NCI-H774 (cell line): ENCODE measurements at regions not wholly inside any gene's neighbourhood (a gene's known extent, or its start where the extent isn't known, plus 50 kb on each side); places are given as distances from the start of the nearest gene placed in this dataset.

Experiments used
- DNase-seq: peaks from one replicate; lab custom pipeline; 2025; lab: John Stamatoyannopoulos, UW

- no peak for DNase-seq
These were observed 196.8 kb downstream of the RAP2A start for GRCh38 chr13:97630725-97631124.

- no peak for DNase-seq
These were observed 197.2 kb downstream of the RAP2A start for GRCh38 chr13:97631158-97631557.

DNA sequence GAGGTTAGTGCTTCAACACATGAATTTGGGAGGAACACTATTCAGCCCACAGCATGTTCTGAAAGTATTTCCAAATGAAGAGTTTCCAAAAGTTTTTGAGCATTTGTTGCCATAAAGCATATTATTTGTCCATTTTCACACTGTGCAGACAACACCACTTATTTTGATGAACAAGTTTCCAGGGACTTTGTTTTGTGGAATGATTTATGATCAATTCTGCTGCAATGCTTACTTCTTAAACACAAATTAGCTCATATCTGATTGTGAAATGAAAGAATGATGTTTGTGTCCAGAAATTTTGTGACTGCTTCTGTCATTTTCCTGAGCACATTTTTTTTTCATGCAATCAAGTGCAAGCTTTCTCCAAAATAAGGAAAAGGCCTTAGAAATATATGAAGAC is 205.3 kb downstream of the RAP2A start:
- no peak for DNase-seq

GRCh38 chr13:97640268-97640667 is 206.3 kb downstream of the RAP2A start:
- DNase-seq, result no peak

GRCh38 chr13:97648171-97648880 is 214.4 kb downstream of the RAP2A start:
- DNase-seq, result no peak

- DNase-seq, result no peak
These were observed 214.9 kb downstream of the RAP2A start for GRCh38 chr13:97648881-97649224.

DNA sequence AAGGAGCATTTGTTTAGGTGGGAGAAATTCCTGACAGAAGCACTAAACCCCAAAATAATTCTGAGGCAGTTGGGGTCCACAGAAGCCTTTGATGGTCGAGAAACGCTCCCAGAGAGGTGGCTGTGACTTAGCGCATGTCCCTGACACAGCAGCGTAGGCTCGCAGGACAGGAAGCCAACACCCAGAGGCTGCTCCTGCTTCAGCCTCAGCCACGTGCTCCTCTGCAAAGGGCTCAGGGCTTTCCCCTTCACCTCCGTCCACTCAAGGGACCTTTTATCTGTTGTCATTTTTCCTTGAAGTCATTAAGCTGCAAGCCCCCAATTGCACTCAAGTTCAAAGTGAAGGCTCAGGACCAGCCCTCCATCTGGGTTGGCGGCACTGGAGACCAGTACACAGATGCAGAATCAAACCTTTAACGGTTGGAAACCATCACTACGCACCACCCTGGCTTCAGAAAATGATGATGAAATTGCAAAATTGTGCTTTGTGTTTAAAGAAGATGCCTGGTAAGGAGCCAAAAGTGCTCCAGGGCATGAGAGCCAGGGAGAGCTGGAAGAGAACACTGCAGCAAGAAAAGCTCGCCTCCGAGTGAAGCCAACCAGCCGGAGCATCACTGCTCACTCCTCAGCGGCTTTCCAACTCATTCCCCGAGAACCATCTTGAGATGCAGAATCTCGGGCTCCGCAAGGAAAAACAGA is 219.6 kb downstream of the RAP2A start:
- DNase-seq, result no peak

DNA sequence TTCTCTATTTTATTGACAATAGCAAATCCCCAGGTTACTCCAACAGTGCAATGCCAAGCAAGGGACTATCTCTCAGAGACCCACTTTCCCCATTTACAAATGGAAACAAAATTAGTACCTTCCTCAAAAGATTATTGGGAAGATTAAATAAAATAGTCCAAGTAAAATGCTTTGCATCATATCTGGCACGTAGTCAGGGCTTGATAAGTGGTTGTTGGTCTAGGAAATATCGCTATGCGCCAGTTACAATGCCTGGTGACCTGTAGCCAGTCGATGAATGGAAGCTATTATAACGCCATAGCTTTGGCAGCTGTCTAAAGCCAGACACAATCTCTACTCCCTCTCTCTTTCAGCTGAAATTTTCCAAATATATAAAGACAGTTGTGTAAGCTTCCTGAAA is 220.3 kb downstream of the RAP2A start:
- no peak for DNase-seq

- no peak for DNase-seq
These were observed 224.6 kb downstream of the RAP2A start for GRCh38 chr13:97658556-97658955.

- DNase-seq, result no peak
These were observed 225.6 kb downstream of the RAP2A start for GRCh38 chr13:97659602-97660001.

- no peak for DNase-seq
These were observed 226.8 kb downstream of the RAP2A start for GRCh38 chr13:97660594-97661260.

DNA sequence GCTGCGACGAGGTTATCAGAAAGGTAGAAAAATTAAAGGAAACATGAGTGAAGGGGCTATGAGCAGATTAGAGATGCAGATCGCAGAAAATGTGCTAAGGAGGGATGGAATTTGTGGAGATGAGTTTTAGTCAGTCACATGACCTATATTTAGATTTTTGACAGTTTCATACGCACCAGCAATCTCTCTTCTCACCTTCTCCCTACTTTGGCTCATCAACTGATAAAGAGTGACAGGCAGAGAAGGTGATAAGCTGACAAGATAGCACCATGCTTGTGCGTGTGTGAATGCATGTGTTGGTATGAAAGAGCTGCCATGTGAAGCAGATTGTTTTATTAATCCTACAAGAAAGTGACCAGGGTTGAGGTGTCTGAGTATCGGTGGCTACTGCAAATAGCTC is 252.6 kb downstream of the RAP2A start:
- DNase-seq, result no peak

DNA sequence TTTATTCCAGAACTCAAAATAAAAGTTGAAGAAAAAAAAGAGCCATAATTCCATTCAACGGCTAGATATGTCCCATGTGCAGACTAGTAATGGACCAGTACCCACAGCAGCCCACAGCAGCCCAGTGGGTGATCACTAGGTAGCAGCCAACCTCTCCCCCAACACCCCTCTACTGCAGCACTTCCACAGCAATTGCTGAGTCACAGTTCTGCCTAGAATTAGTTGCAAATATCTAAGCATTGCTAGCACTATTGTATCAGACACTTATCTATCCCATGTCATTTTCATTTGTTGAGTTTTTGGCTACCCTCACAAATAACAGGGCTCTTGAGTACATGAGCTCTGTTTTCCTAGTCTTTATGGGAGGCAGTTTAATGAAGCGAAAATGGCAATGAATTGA is 258.7 kb downstream of the RAP2A start:
- no peak for DNase-seq

- no peak for DNase-seq
These were observed 257.8 kb upstream of the IPO5 start for GRCh38 chr13:97695684-97696083.

GRCh38 chr13:97696921-97697320 is 256.6 kb upstream of the IPO5 start:
- DNase-seq, result no peak

- no peak for DNase-seq
These were observed 253.1 kb upstream of the IPO5 start for GRCh38 chr13:97700306-97700848.

DNA sequence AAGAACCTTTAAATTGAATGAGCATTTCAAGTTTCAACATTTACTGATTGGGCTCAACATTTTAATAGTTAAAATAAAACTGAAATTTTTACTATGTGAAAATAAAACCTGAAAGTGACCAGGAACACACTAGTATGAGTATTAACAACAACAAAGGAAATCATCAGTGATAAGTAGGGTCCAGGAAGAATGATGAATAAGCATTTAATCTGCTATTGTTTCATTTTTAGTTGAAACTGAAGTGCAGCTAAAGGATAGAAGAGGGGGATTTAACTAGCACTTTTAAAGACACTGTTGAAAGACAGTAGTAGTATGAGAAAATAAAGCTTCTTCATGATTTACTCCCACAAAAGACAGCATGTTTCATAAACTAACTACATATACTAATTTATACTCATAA is 250.9 kb upstream of the IPO5 start:
- DNase-seq, result no peak

DNA sequence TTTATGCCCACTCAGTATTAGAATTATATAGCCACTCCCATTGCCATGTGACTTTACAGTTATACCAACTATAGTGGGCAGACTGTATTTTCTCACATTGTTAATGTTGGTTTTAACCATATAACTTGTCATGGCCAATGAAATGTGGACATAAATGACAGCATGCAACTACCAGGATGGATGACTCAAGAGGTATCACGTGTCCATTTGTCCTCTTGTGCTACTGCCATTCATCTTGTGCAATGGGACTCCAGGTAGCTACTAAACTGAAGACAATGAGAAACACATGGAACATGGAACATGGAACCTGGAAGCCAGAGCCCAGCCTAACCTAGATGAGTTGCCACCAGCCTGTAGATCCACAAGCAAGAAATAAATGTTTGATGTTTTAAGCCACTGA is 242.7 kb upstream of the IPO5 start:
- DNase-seq, result no peak

DNA sequence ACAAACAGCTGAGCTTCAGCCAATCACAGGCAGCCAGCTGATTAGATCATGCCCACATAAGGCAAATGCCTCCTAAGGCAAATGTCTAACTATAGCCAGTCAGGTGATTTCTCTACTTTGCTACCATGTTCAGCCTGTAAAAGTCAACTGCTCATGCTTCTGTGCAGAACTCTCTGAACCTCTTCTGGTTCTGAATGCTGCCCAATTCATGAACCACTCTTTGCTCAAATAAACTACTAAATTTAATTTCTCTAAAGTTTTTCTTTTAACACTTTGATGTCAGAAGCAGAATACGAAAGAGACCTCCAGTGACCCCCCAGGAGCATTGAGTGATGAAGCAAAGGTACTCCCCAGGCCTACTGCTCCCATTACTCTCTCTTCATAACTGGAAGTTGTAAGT is 240.7 kb upstream of the IPO5 start:
- DNase-seq, result no peak

DNA sequence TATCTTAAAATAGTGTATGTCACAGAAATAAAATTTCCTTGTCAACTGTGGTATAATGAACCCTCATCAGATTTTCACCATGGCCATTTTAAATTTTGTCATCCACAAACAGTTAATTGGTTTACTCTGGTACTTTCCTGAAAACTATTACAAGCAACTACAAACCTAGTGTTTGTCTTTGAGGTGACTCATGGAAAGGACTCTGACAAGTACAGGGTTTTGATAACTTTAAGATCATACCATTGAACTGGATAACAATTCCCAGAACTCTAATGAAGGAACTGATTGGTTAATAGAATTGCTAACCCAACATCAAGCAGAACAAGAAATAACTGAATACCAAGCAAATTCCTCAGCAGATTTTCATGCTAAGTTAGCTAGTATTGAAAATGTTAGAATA is 237.7 kb upstream of the IPO5 start:
- no peak for DNase-seq

- DNase-seq, result no peak
These were observed 236.7 kb upstream of the IPO5 start for GRCh38 chr13:97716746-97717145.

DNA sequence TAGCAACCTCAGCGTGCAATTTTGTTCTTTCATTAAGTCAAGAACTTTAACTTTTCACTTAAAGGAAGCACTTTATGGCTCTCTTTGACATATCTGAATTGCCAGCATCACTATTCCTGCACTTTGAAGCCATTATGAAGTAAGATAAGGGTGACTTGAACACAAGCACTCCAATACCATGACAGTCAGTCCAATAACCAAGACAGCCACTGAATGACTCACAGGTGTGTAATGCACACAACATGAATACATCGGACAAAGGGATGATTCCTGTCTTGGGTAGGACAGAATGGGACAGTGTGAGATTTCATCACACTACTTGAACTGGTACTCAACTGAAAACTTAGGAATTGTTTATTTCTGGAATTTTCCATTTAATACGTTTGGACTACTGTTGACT is 233.7 kb upstream of the IPO5 start:
- no peak for DNase-seq

GRCh38 chr13:97720896-97721295 is 232.6 kb upstream of the IPO5 start:
- DNase-seq, result no peak
